Neuronal stem cell (in vitro differentiated cells): ENCODE measurements at regions not wholly inside any gene's neighbourhood (a gene's known extent, or its start where the extent isn't known, plus 50 kb on each side); places are given as distances from the start of the nearest gene placed in this dataset.
"Not testable (repeated sequence)": the region's sequence is repeated elsewhere in the genome, so short reads cannot be mapped to it uniquely, and the experiment has no call there.

Experiments
- DNase-seq: peaks from one replicate; pipeline ENCODE4 v3.0.0-alpha.2; 2013; ENCODE audit warnings: low spot score
- H2AFZ ChIP-seq: one replicate; pipeline ENCODE4 v1.6.1; 2013; ENCODE audit warnings: mild to moderate bottlenecking, low read length, inconsistent platforms
- H2AK5ac ChIP-seq: 2 replicates; pipeline ENCODE4 v1.6.1; 2013; ENCODE audit warnings: low read depth, mild to moderate bottlenecking, inconsistent platforms, low read length, moderate library complexity, mixed read lengths
- H2BK120ac ChIP-seq: 2 replicates; pipeline ENCODE4 v1.6.1; 2013; ENCODE audit warnings: low read depth, mild to moderate bottlenecking, inconsistent platforms, low read length, moderate library complexity, mixed read lengths
- H2BK12ac ChIP-seq: one replicate; pipeline ENCODE4 v1.6.1; 2013; ENCODE audit warnings: low read length, inconsistent platforms
- H2BK15ac ChIP-seq: 2 replicates; pipeline ENCODE4 v1.6.1; 2013; ENCODE audit warnings: mild to moderate bottlenecking, low read length, inconsistent platforms, mixed read lengths
- H2BK5ac ChIP-seq: one replicate; pipeline ENCODE4 v1.6.1; 2013; ENCODE audit warnings: inconsistent platforms, mild to moderate bottlenecking, low read length, moderate library complexity
- H3K14ac ChIP-seq: one replicate; pipeline ENCODE4 v1.6.1; 2013; ENCODE audit warnings: low read length, inconsistent platforms
- H3K18ac ChIP-seq: 2 replicates; pipeline ENCODE4 v1.6.1; 2013; ENCODE audit warnings: low read length, inconsistent platforms
- H3K23ac ChIP-seq: 2 replicates; pipeline ENCODE4 v1.6.1; 2013; ENCODE audit warnings: low read depth, mild to moderate bottlenecking, mixed read lengths, low read length, inconsistent platforms; ENCODE audit not compliant: poor library complexity
- H3K27ac ChIP-seq: replicated peaks from 3 replicates; pipeline ENCODE4 v1.5.1; 2013; ENCODE audit warnings: low read length, inconsistent platforms
- H3K27me3 ChIP-seq, 3 experiments: 2 replicates each; pipeline ENCODE4 v1.6.1; 2013; ENCODE audit warnings: low read length in 3 of 3, mild to moderate bottlenecking in 2 of 3, inconsistent platforms in 1 of 3, low read depth in 1 of 3, mixed read lengths in 1 of 3, moderate library complexity in 1 of 3; ENCODE audit not compliant: control insufficient read depth in 3 of 3, insufficient read depth in 3 of 3
- H3K36me3 ChIP-seq, 2 donors: replicated peaks in 1 of 2; 2 replicates each; pipeline ENCODE4 v1.6.1; 2013; ENCODE audit warnings: low read length in 2 of 2; ENCODE audit not compliant: control insufficient read depth in 2 of 2, insufficient read depth in 2 of 2
- H3K4ac ChIP-seq: 2 replicates; pipeline ENCODE4 v1.6.1; 2013; ENCODE audit warnings: inconsistent platforms, mild to moderate bottlenecking, low read length, moderate library complexity
- H3K4me1 ChIP-seq, 2 donors: 1 replicate in 1 of 2; 2 replicates in 1 of 2; pipeline ENCODE4 v1.6.1; 2013; ENCODE audit warnings: low read length in 2 of 2, low read depth in 1 of 2; ENCODE audit not compliant: control insufficient read depth in 2 of 2, insufficient read depth in 1 of 2
- H3K4me2 ChIP-seq: one replicate; pipeline ENCODE4 v1.6.1; 2013; ENCODE audit warnings: mild to moderate bottlenecking, low read length, inconsistent platforms; ENCODE audit not compliant: insufficient read depth, poor library complexity, severe bottlenecking
- H3K4me3 ChIP-seq, 2 donors: 2 replicates each; pipeline ENCODE4 v1.5.1; 2013; ENCODE audit warnings: low read length in 2 of 2, mild to moderate bottlenecking in 2 of 2, inconsistent platforms in 1 of 2, moderate library complexity in 1 of 2
- H3K79me1 ChIP-seq: one replicate; pipeline ENCODE4 v1.6.1; 2013; ENCODE audit warnings: low read depth, mild to moderate bottlenecking, inconsistent platforms, low read length, moderate library complexity
- H3K9ac ChIP-seq: one replicate; pipeline ENCODE4 v1.6.1; 2013; ENCODE audit warnings: mild to moderate bottlenecking, low read depth, low read length, inconsistent platforms; ENCODE audit not compliant: poor library complexity
- H3K9me3 ChIP-seq, 2 donors: replicated peaks in 1 of 2; 2 replicates each; pipeline versions ENCODE3 to v1.6.1; 2013; ENCODE audit warnings: low read length in 2 of 2, mild to moderate bottlenecking in 2 of 2, inconsistent platforms in 1 of 2, low read depth in 1 of 2, mixed read lengths in 1 of 2, moderate library complexity in 1 of 2; ENCODE audit not compliant: control insufficient read depth in 2 of 2, insufficient read depth in 1 of 2
- H4K8ac ChIP-seq: one replicate; pipeline ENCODE4 v1.6.1; 2013; ENCODE audit warnings: low read depth, mild to moderate bottlenecking, inconsistent platforms, low read length, moderate library complexity
- H4K91ac ChIP-seq: one replicate; pipeline ENCODE4 v1.6.1; 2013; ENCODE audit warnings: low read length, low read depth, mild to moderate bottlenecking, inconsistent platforms; ENCODE audit not compliant: poor library complexity
- whole genome bisulfite sequencing, 2 donors: extraction: QIAGEN DNeasy Blood & Tissue Kit; methylation state at CpG; one replicate each; pipeline ENCODE4 v1.1.7; 2013; ENCODE audit warnings: missing lambda C conversion rate in 2 of 2, mixed read lengths in 1 of 2; ENCODE audit not compliant: insufficient read length in 2 of 2, insufficient replicate concordance in 1 of 2; ENCODE audit errors: extremely low coverage in 2 of 2; 5-methylcytosine and 5-hydroxymethylcytosine counted together

DNA sequence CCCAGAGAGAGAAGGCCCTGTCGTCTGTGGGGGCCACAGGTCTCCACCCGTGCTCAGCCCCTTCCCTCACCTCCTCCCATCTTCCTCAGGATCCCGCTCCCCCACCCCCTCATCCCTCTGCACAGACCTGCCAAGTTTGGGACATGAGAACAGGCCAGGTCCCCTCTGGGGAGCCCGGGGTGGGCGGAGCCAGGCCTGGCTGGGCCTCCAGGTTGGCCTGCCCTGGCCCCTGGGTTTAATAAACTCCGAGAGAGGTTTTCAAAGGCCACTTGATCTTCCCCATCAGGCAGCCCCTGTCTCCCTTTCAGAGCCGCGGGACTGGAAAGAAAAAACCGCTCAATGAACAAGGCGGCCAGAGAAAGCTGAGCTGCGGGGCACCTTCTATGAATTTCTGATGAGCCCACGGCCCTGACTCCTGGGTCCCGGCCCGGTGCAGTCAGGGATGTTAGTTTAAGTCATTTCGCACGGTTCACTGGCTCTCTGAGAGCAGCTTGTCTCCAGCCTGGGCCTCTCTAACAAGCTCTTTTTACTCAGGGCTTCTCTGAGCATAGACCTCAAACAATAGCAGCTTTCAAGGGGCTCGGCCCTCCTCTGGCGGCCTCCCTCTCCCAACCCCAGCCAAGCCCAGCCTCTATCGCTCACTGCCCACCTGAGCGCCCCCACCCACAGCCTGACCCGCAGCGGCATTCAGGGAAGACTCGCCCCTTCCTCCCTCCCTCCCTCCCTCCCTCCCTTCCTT, 64.8 kb downstream of the RPUSD4 start:
- Histone ChIP-seq H3K36me3 (no peaks in the 10 kb centered on the region), H3K79me1 (no peaks in the 10 kb centered on the region), H2AFZ (no peak overlapping the region), H3K14ac (no peak overlapping the region), H2BK5ac (peak overlapping the region; percentile 98), H4K8ac (no peak overlapping the region), H3K27ac (peak overlapping the region; percentile 98), H3K4me2 (peak overlapping the region; percentile 51), H4K91ac (peak overlapping the region; percentile 13), H3K9ac (peak overlapping the region; percentile 63), H3K23ac (no peak overlapping the region), H2AK5ac (peak overlapping the region; percentile 79), H3K9me3 (peaks cover 4 to 14% of the 10 kb centered on the region in 2 donors), H3K4me3 (peak overlapping the region in 1 of 2 donors; percentile 20), H3K27me3 (peaks cover 0 to 77% (median 0%) of the 10 kb centered on the region in 3 experiments), H2BK12ac (peak overlapping the region; percentile 19), H3K18ac (peak overlapping the region; percentile 98), H2BK120ac (no peak overlapping the region), H2BK15ac (peak overlapping the region; percentile 71), H3K4ac (peak overlapping the region; percentile 81), H3K4me1 (peaks cover 16 to 39% of the 10 kb centered on the region in 2 donors)
- WGBS, 2 donors = no CpG with 5 or more reads among the region's 23 CpGs
- peak; percentile 92 for DNase-seq

DNA sequence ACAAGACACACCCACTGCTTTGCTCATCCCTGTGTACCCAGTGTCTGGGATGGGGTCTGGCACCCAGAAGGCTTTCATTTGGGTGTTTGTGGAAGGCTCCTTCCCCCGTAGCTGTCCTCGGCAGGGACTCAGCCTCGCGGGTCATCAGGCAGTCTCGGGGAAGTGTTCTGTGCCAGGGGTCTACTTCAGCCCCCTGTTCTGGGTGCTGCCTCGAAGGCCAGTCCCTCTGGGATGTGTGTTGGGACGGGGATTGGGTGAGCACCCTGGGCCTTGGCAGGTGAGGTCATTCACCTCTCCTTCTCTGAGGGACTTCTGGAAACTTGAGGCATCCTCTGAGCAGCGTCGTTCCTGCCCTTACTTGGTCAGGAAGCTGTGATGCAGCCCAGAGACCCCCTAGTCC, 65.5 kb downstream of the RPUSD4 start:
- Histone ChIP-seq H2AK5ac (peak overlapping the region; percentile 79), H3K14ac (no peak overlapping the region), H2BK15ac (peak overlapping the region; percentile 71), H2BK5ac (peak overlapping the region; percentile 98), H3K4me2 (peak overlapping the region; percentile 51), H3K9me3 (peaks cover 0 to 7% of the 10 kb centered on the region in 2 donors), H3K18ac (peak overlapping the region; percentile 98), H3K9ac (peak overlapping the region; percentile 63), H3K23ac (no peak overlapping the region), H3K79me1 (no peaks in the 10 kb centered on the region), H2AFZ (no peak overlapping the region), H3K27me3 (peaks cover 0 to 77% (median 0%) of the 10 kb centered on the region in 3 experiments), H3K27ac (peak overlapping the region; percentile 98), H3K36me3 (no peaks in the 10 kb centered on the region), H4K8ac (no peak overlapping the region), H3K4me3 (peak overlapping the region in 1 of 2 donors; percentile 20), H2BK12ac (peak overlapping the region; percentile 25), H3K4ac (peak overlapping the region; percentile 81), H2BK120ac (no peak overlapping the region), H4K91ac (peak overlapping the region; percentile 13), H3K4me1 (peaks cover 16 to 41% of the 10 kb centered on the region in 2 donors)
- no CpG with 5 or more reads among the region's 9 CpGs for WGBS, 2 donors
- no peak for DNase-seq

DNA sequence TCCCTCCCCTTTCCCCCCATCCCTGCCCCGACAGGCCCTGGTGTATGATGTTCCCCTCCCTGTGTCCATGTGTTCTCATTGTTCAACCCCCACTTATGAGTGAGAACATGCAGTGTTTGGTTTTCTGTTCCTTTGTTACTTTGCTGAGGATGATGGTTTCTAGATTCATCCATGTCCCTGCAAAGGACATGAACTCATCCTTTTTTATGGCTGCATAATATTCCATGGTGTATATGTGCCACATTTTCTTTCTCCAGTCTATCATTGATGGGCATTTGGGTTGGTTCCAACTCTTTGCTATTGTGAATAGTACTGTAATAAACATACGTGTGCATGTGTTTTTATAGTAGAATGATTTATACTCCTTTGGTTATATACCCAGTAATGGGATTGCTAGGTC, 68.0 kb downstream of the RPUSD4 start:
- not testable (repeated sequence) for H3K4me3 ChIP-seq, H2AK5ac ChIP-seq, DNase-seq, H2BK12ac ChIP-seq, H3K4ac ChIP-seq, H3K14ac ChIP-seq, H3K9ac ChIP-seq, H3K4me2 ChIP-seq, H2AFZ ChIP-seq, H3K18ac ChIP-seq, H3K36me3 ChIP-seq, H2BK15ac ChIP-seq, H2BK120ac ChIP-seq, H3K27ac ChIP-seq, H3K9me3 ChIP-seq, H4K8ac ChIP-seq, H3K23ac ChIP-seq, H4K91ac ChIP-seq, H3K79me1 ChIP-seq, H2BK5ac ChIP-seq
- Histone ChIP-seq H3K27me3 (peaks cover 0 to 77% (median 0%) of the 10 kb centered on the region in 3 experiments), H3K4me1 (peaks cover 16 to 32% of the 10 kb centered on the region in 2 donors)
- no CpG with 5 or more reads among the region's 2 CpGs for WGBS, 2 donors

DNA sequence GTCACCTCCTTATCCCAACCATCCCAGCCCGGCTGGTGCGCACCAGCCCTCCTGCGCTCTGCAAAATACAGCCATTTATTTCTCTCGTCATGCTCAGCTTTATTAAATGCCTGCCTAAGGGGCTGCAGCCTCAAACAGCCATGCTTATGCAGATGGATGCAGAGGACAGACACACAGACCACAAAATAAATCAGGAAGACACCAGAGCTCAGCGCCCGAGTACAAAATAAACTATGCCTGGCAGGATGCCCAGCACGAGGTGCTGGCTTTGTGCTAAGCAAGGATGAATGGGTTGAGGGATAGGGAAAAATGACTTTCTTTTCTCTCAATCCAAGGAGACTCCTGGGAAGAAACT, 70.5 kb downstream of the RPUSD4 start:
- DNase-seq = no peak
- Histone ChIP-seq H2BK120ac (no peak overlapping the region), H3K9me3 (peaks cover 0 to 3% of the 10 kb centered on the region in 2 donors), H3K36me3 (no peaks in the 10 kb centered on the region), H4K91ac (no peak overlapping the region), H3K27ac (no peak overlapping the region), H2BK5ac (no peak overlapping the region), H2BK15ac (no peak overlapping the region), H3K14ac (peak overlapping the region; percentile 41), H4K8ac (no peak overlapping the region), H2BK12ac (no peak overlapping the region), H3K4me3 (no peak overlapping the region), H3K4me1 (peaks cover 2 to 14% of the 10 kb centered on the region in 2 donors), H3K27me3 (peaks cover 0 to 88% (median 0%) of the 10 kb centered on the region in 3 experiments), H3K4ac (no peak overlapping the region), H3K79me1 (no peaks in the 10 kb centered on the region), H2AK5ac (peak overlapping the region; percentile 15), H3K23ac (no peak overlapping the region), H3K18ac (peak overlapping the region; percentile 35), H3K4me2 (no peak overlapping the region), H3K9ac (no peak overlapping the region), H2AFZ (no peak overlapping the region)
- no CpG with 5 or more reads among the region's 7 CpGs for WGBS, 2 donors
